Activated T-cell treated with anti-CD3 and anti-CD28 coated beads, Interleukin-2, amount 50 U/mL, for 72 hours (primary cell): ENCODE measurements at regions not wholly inside any gene's neighbourhood (a gene's known extent, or its start where the extent isn't known, plus 50 kb on each side); places are given as distances from the start of the nearest gene placed in this dataset.

Experiments
- ATAC-seq, 2 donors: fragments of 150-1000 bp; cut with Tn5 transposase; replicated peaks in 1 of 2; 2 replicates each; pipeline ENCODE4 v1.10.0; 2021; ENCODE audit warnings: moderate library complexity in 2 of 2, mild to moderate bottlenecking in 1 of 2
- DNase-seq, 2 donors: peaks; one replicate each; pipeline ENCODE4 v3.0.0; 2021 to 2022; ENCODE audit warnings: mixed read lengths in 1 of 2
- H3K27ac Mint-ChIP-seq: one replicate; pipeline ENCODE4 v1.8.0; 2022; ENCODE audit warnings: mild to moderate bottlenecking, moderate library complexity, mixed read lengths
- H3K27me3 Mint-ChIP-seq: one replicate; pipeline ENCODE4 v1.8.0; 2022; ENCODE audit warnings: low read depth, mixed read lengths
- H3K36me3 Mint-ChIP-seq, 2 donors: one replicate each; pipeline ENCODE4 v1.8.0; 2022; ENCODE audit warnings: mixed read lengths in 2 of 2, mild to moderate bottlenecking in 1 of 2; ENCODE audit not compliant: insufficient read depth in 2 of 2
- H3K4me1 Mint-ChIP-seq: one replicate; pipeline ENCODE4 v1.8.0; 2022; ENCODE audit warnings: low read depth, mixed read lengths
- H3K4me3 Mint-ChIP-seq, 2 donors: one replicate each; pipeline ENCODE4 v1.8.0; 2022; ENCODE audit warnings: mild to moderate bottlenecking in 2 of 2, mixed read lengths in 2 of 2, moderate library complexity in 2 of 2
- H3K9me3 Mint-ChIP-seq, 2 donors: one replicate each; pipeline ENCODE4 v1.8.0; 2022; ENCODE audit warnings: mixed read lengths in 2 of 2

DNA sequence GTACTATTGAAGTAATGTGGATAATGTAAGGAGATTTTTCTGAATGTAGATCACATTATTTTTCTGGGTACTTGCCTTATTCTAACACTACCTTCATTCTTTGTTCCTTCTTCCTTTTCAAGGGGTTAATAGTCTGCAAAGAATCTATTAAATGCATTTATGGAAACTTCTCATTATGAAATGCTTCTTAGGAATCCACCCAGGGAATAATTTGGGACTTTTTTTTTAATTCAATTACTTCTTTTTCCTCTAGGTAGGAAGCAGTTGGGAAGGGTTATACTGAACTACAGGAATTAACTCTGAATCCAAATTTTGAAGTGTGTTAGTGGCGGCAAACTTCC, 173.1 kb downstream of the FOXA2 start:
- no peak overlapping the region for H3K4me3 Mint-ChIP-seq
- no peaks in the 10 kb centered on the region for H3K27me3 Mint-ChIP-seq
- DNase-seq (no peak), ATAC-seq (no peak)
- peaks cover 0 to 4% of the 10 kb centered on the region in 2 donors for H3K9me3 Mint-ChIP-seq
- H3K27ac Mint-ChIP-seq, result no peak overlapping the region
- peaks cover 7% of the 10 kb centered on the region for H3K4me1 Mint-ChIP-seq
- no peaks in the 10 kb centered on the region for H3K36me3 Mint-ChIP-seq

- ATAC-seq (no peak), DNase-seq (no peak)
- peaks cover 7% of the 10 kb centered on the region for H3K4me1 Mint-ChIP-seq
- H3K9me3 Mint-ChIP-seq, result peaks cover 0 to 4% of the 10 kb centered on the region in 2 donors
- H3K4me3 Mint-ChIP-seq, result no peak overlapping the region
- no peak overlapping the region for H3K27ac Mint-ChIP-seq
- no peaks in the 10 kb centered on the region for H3K27me3 Mint-ChIP-seq
- no peaks in the 10 kb centered on the region for H3K36me3 Mint-ChIP-seq
Measured at GRCh38 chr20:22410556-22411130, 173.7 kb downstream of the FOXA2 start.

- no peak overlapping the region for H3K4me3 Mint-ChIP-seq
- ATAC-seq (no peak), DNase-seq (no peak)
- no peaks in the 10 kb centered on the region for H3K36me3 Mint-ChIP-seq
- peaks cover 9% of the 10 kb centered on the region for H3K27me3 Mint-ChIP-seq
- peaks cover 10% of the 10 kb centered on the region for H3K4me1 Mint-ChIP-seq
- H3K27ac Mint-ChIP-seq, result no peak overlapping the region
- H3K9me3 Mint-ChIP-seq, result peaks cover 0 to 2% of the 10 kb centered on the region in 2 donors
Measured at GRCh38 chr20:22408521-22409402, 175.6 kb downstream of the FOXA2 start.

DNA sequence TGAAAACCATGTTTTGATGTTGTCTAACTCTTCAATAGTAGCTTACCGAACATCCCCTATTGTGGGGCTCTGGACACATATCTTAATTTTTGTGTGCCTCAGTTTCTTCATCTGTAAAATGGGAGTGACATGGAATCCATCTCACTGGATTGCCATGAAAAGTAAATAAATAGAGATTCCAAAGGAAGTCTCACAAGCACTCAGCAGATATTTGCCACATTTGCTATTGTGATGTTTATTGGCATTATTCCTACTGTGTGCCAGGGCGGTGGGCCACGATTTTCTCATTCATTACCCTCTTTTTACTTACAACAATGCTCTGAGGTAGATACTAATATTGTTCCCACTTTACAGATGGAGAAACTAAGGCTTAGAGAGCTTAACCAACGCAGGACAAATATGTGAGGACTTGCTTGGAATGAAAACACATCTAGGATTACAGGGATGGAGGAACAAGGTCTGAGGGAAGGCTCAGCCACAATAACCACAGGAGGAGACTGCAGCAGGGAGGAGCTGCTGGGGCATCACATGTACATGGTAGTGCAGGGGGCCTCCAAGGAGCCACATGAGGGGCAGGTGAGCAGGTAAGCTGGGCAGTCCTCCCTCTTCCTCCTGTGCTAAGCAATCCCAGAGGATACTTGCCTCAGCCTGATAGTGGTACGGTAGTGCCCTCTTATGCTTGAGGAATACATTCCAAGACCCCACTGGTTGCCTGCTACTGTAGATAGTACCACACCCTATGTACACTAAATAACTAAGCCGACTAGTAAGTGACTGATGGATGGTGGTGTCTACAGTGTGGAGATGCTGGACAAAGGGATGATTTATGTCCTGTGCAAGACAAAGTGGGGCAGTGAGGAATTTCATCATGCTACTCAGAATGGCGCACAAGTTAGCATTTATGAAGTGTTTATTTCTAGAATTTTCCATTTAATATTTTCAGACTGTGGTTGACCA, 176.9 kb downstream of the FOXA2 start:
- Mint-ChIP-seq H3K4me3 (no peak overlapping the region), H3K27me3 (peaks cover 14% of the 10 kb centered on the region), H3K4me1 (peaks cover 21% of the 10 kb centered on the region), H3K27ac (no peak overlapping the region), H3K9me3 (peaks cover 0 to 2% of the 10 kb centered on the region in 2 donors), H3K36me3 (no peaks in the 10 kb centered on the region)
- no peak for ATAC-seq
- no peak for DNase-seq

- Mint-ChIP-seq H3K36me3 (peaks cover 0 to 1% of the 10 kb centered on the region in 2 donors), H3K4me1 (peaks cover 21% of the 10 kb centered on the region), H3K9me3 (peaks cover 0 to 4% of the 10 kb centered on the region in 2 donors), H3K27me3 (peaks cover 14% of the 10 kb centered on the region), H3K4me3 (no peak overlapping the region), H3K27ac (no peak overlapping the region)
- no peak for ATAC-seq
- no peak for DNase-seq
Measured at GRCh38 chr20:22404419-22405170, 179.8 kb downstream of the FOXA2 start.

GRCh38 chr20:22403632-22404361, 180.6 kb downstream of the FOXA2 start:
- Mint-ChIP-seq H3K27ac (no peak overlapping the region), H3K4me1 (peaks cover 21% of the 10 kb centered on the region), H3K4me3 (peak overlapping the region; percentile 1 to 65), H3K36me3 (peaks cover 0 to 1% of the 10 kb centered on the region in 2 donors), H3K9me3 (peaks cover 0 to 2% of the 10 kb centered on the region in 2 donors), H3K27me3 (peaks cover 14% of the 10 kb centered on the region)
- no peak for ATAC-seq
- DNase-seq, result no peak

GRCh38 chr20:22403022-22403631, 181.2 kb downstream of the FOXA2 start:
- Mint-ChIP-seq H3K4me1 (peaks cover 21% of the 10 kb centered on the region), H3K27ac (no peak overlapping the region), H3K36me3 (peaks cover 0 to 1% of the 10 kb centered on the region in 2 donors), H3K4me3 (peak overlapping the region; percentile 1 to 65), H3K27me3 (peaks cover 14% of the 10 kb centered on the region), H3K9me3 (peaks cover 0 to 5% of the 10 kb centered on the region in 2 donors)
- no peak for ATAC-seq
- DNase-seq, result no peak

DNA sequence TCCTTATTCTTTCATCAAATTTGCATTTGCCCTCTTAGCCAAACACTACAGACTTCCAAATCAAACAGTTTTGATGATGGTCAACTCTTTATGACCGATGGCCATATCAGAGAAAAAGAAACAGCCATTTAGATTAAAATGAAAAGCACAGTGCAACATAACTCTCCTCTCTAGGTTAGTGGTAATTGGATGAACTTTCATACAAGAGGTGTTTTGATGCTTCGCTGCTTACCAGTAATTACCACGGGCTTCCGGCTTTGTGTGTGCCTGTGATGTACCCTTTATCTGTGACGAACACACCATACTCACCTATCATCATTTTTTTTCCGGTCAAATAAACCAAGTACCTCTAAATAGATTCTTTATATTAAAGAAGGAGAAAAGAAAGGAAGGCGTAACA, 181.8 kb downstream of the FOXA2 start:
- DNase-seq, result no peak
- H3K9me3 Mint-ChIP-seq, result peaks cover 0 to 5% of the 10 kb centered on the region in 2 donors

DNA sequence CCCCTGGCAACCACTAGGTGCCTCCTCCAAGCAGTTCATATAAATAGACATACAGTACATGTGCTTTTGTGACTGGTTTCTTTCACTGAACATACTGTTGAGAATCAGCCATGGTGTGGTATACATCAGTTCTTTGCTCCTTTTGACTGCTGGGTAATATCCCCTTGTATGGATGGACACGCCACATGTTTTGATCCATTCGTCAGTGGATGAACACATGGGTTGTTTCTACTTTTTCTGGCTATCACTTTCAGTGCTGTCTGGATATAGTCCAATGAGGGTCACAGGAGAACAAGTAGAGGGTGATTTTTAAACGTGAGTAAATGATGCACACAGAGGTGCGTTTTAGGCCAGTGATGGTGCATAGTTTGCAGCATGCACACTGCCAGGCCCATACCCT, 183.9 kb downstream of the FOXA2 start:
- peaks cover 0 to 5% of the 10 kb centered on the region in 2 donors for H3K9me3 Mint-ChIP-seq
- DNase-seq, result no peak
- H3K27ac Mint-ChIP-seq, result no peak overlapping the region
- H3K36me3 Mint-ChIP-seq, result peaks cover 0 to 1% of the 10 kb centered on the region in 2 donors
- ATAC-seq, result no peak
- peaks cover 15% of the 10 kb centered on the region for H3K4me1 Mint-ChIP-seq
- peaks cover 14% of the 10 kb centered on the region for H3K27me3 Mint-ChIP-seq
- H3K4me3 Mint-ChIP-seq, result no peak overlapping the region

More for the DNA sequence above, 181.8 kb downstream of the FOXA2 start:
- Mint-ChIP-seq H3K27me3 (peaks cover 14% of the 10 kb centered on the region), H3K36me3 (peaks cover 0 to 1% of the 10 kb centered on the region in 2 donors), H3K4me3 (no peak overlapping the region), H3K4me1 (peaks cover 21% of the 10 kb centered on the region), H3K27ac (no peak overlapping the region)
- ATAC-seq, result no peak

GRCh38 chr20:22394583-22394982, 189.8 kb downstream of the FOXA2 start:
- H3K27me3 Mint-ChIP-seq, result no peaks in the 10 kb centered on the region
- H3K36me3 Mint-ChIP-seq, result no peaks in the 10 kb centered on the region
- H3K4me1 Mint-ChIP-seq, result no peaks in the 10 kb centered on the region
- no peak overlapping the region for H3K4me3 Mint-ChIP-seq
- peaks cover 0 to 2% of the 10 kb centered on the region in 2 donors for H3K9me3 Mint-ChIP-seq
- no peak overlapping the region for H3K27ac Mint-ChIP-seq
- DNase-seq (no peak), ATAC-seq (no peak)

- Mint-ChIP-seq H3K4me3 (no peak overlapping the region), H3K27me3 (no peaks in the 10 kb centered on the region), H3K36me3 (no peaks in the 10 kb centered on the region), H3K4me1 (no peaks in the 10 kb centered on the region), H3K9me3 (peaks cover 0 to 2% of the 10 kb centered on the region in 2 donors), H3K27ac (no peak overlapping the region)
- DNase-seq, result no peak
- ATAC-seq, result no peak
Measured at GRCh38 chr20:22390543-22390903, 193.8 kb downstream of the FOXA2 start.
